HG02840 (cell line): ENCODE measurements at regions not wholly inside any gene's neighbourhood (a gene's known extent, or its start where the extent isn't known, plus 50 kb on each side); places are given as distances from the start of the nearest gene placed in this dataset.

Experiments
- ATAC-seq: cut with Tn5 transposase; IDR thresholded peaks from one replicate; pipeline ENCODE4 v1.9.1; 2021; ENCODE audit warnings: mild to moderate bottlenecking, moderate library complexity, moderate number of reproducible peaks; ENCODE audit not compliant: unreplicated experiment, low FRiP score

DNA sequence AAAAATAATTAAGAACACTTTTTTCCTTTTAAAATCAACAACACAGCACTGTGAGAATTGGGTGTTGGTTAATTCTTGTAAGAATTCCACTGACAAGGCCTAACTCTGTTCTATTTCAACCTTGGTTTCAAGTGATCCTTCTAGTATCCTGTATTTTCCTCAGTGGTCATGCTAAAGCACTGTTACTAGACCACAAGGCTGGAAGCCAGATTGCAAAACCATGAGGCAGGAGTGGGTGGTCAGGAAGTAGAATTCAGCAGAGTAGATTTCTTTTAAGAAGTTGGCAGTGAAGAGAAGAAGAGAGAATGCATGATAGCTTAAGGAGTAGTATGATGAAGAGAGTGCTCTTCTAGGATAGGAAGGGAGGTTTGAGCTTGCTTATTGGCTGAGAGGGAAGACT, 71.6 kb upstream of the LEF1 start:
- no peak for ATAC-seq

DNA sequence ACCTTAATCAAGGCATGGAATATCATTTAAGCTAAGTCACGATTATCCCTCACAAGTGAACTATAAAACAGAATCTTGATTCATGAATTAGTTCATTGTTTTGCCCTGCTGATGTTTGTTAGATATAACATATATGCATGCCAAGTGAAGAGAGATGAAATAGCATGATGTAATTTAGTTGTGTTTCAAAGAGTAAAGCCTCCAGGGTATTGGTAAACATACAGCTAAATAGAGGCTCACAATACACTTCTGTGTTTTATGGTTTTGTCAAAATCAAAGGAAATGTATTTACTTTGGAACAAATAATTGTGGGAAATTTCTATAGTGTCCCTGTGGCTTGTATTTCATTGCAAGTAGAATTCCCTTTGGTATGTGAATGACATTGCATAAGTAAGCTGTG, 69.0 kb upstream of the LEF1 start:
- ATAC-seq = no peak

DNA sequence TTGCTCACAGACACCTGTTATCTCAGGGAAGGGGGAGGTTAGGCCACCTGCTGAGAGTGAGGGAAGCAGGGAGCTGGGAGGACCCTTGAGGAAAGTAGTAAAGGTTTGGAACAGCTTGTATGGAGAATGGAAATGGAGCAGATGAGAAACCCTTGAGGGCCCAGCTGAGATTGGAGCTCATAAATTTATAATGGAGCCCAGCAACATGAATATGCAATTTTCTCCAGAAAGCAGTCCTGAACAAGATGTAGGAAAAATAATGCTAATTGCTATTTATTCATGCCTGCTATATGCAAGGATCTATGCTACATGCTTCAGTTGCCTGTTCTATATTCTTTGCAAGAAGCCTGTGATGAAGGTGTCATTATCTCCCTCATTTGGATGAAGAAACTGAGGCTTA, 67.5 kb upstream of the LEF1 start:
- no peak for ATAC-seq

DNA sequence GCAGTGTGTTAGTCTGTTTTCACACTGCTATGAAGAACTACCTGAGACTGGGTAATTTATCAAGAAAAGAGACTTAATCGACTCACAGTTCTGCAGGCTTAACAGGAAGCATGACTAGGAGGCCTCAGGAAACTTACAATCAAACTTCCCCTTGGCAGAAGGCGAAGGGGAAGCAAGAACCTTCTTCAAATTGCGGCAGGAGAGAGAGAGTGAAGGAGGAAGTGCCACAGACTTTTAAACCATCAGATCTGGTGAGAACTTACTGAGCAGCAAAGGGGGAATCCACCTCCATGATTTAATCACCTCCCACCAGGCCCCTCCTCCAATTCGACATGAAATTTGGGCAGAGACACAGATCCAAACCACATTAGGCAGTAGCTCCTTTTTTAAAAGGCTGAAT, 59.2 kb upstream of the LEF1 start:
- ATAC-seq = no peak

DNA sequence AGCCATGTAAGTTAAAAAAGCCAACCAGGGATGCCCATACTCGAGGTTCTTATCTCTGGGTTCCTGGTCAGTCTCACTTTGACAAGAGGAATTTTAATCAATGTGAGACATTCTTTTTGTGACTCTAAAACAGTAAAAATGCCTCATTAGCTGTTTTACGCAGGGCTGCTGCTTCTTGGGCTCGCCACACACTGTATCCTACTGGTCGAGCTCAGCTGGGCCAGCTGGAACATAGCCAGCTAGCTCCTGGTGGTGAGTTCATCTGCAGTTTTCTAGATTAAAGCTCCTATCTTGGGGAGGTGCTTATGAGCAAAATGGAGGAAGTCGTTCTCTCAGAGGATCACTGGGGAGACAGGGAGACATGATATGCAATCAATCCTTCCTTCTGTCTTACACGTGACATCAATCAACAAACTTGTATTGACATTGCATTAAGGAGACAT, 55.9 kb upstream of the LEF1 start:
- no peak for ATAC-seq

DNA sequence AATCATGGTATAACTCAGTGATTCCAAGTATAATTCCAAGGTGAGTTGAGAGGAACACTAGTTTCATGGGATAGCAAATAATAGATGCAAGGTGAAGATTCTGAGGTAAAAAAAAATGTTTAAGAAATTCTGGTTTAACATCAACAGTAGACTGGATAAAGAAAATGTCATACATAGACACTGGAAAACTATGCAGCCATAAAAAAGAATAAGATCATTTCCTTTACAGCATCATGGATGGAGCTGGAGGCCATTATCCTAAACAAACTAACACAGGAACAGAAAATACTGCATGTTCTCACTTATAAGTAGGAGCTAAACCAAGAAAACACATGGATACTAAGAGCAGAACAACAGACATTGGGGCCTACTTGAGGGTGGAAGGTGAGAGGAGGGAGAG, 54.6 kb upstream of the LEF1 start:
- ATAC-seq = no peak

DNA sequence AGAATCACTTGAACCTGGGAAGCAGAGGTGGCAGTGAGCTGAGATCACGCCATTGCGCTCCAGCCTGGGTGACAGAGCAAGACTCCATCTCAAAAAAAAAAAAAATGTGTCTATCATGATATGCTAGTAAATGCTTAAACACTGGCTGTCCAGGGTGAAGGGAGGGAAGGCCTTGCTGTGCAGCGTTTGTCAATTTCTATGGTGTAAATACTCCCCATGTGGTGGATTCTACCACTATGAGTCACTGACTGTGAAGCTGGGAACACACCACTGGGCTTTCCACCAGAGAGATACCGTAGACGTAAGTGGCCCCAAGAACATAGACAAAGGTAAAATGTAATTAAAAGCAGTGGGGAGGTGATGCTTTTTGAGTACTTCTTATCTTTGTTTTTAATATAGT, 51.3 kb upstream of the LEF1 start:
- ATAC-seq = no peak
